ENCODE measurements at regions not wholly inside any gene's neighbourhood (a gene's known extent, or its start where the extent isn't known, plus 50 kb on each side); places are given as distances from the start of the nearest gene placed in this dataset.

- no peak for TF ChIP-seq CTCF (IDR thresholded peaks at IDR 0.05)
- no peak for TF ChIP-seq POLR2A (IDR thresholded peaks at IDR 0.05)
Observed at GRCh38 chr4:77282305-77282704, 125.3 kb downstream of the CCNG2 start.
